H9 (cell line): ENCODE measurements at regions not wholly inside any gene's neighbourhood (a gene's known extent, or its start where the extent isn't known, plus 50 kb on each side); places are given as distances from the start of the nearest gene placed in this dataset.

Experiments
- DNase-seq: peaks from one replicate; pipeline ENCODE4 v3.0.0-alpha.2; 2017
- H2AFZ ChIP-seq: one replicate; pipeline ENCODE4 v1.6.1; 2013; ENCODE audit warnings: mild to moderate bottlenecking, low read length, control low read depth, moderate library complexity
- H2AK5ac ChIP-seq: 2 replicates; pipeline ENCODE4 v1.6.1; 2013; ENCODE audit warnings: low read length, control low read depth, mixed read lengths; ENCODE audit not compliant: insufficient read length
- H2BK120ac ChIP-seq: one replicate; pipeline ENCODE4 v1.6.1; 2013; ENCODE audit warnings: low read depth, mild to moderate bottlenecking, low read length, control low read depth, inconsistent platforms; ENCODE audit not compliant: poor library complexity, severe bottlenecking
- H2BK12ac ChIP-seq: 2 replicates; pipeline ENCODE4 v1.6.1; 2013; ENCODE audit warnings: low read length, control low read depth, mixed read lengths, low read depth; ENCODE audit not compliant: insufficient read length
- H2BK15ac ChIP-seq: 2 replicates; pipeline ENCODE4 v1.6.1; 2013; ENCODE audit warnings: low read depth, low read length, control low read depth
- H2BK20ac ChIP-seq: one replicate; pipeline ENCODE4 v1.6.1; 2013; ENCODE audit warnings: low read depth, mild to moderate bottlenecking, low read length, control low read depth, inconsistent platforms; ENCODE audit not compliant: poor library complexity, severe bottlenecking
- H2BK5ac ChIP-seq: 2 replicates; pipeline ENCODE4 v1.6.1; 2013; ENCODE audit warnings: low read length, control low read depth, mixed read lengths; ENCODE audit not compliant: insufficient read length
- H3K14ac ChIP-seq: 2 replicates; pipeline ENCODE4 v1.6.1; 2013; ENCODE audit warnings: low read length, control low read depth; ENCODE audit not compliant: insufficient read depth
- H3K18ac ChIP-seq: 2 replicates; pipeline ENCODE4 v1.6.1; 2013; ENCODE audit warnings: low read depth, mild to moderate bottlenecking, mixed read lengths, low read length, control low read depth; ENCODE audit not compliant: insufficient read length
- H3K23ac ChIP-seq: 2 replicates; pipeline ENCODE4 v1.6.1; 2013; ENCODE audit warnings: low read length, control low read depth, mixed read lengths, low read depth; ENCODE audit not compliant: insufficient read length
- H3K23me2 ChIP-seq: 2 replicates; pipeline ENCODE4 v1.6.1; 2013; ENCODE audit warnings: low read depth, mild to moderate bottlenecking, mixed read lengths, low read length, control low read depth; ENCODE audit not compliant: insufficient read length, poor library complexity, severe bottlenecking
- H3K27ac ChIP-seq: 2 replicates; pipeline ENCODE4 v1.5.1; 2013; ENCODE audit warnings: low read length, control low read depth, mixed read lengths, low read depth; ENCODE audit not compliant: insufficient read length
- H3K27me3 ChIP-seq: 2 replicates; pipeline ENCODE4 v1.6.1; 2013; ENCODE audit warnings: low read length, control low read depth, inconsistent platforms; ENCODE audit not compliant: insufficient read depth
- H3K4ac ChIP-seq: 2 replicates; pipeline ENCODE4 v1.6.1; 2013; ENCODE audit warnings: low read depth, mild to moderate bottlenecking, control low read depth, inconsistent platforms, low read length, moderate library complexity
- H3K4me1 ChIP-seq: 2 replicates; pipeline ENCODE4 v1.6.1; 2013; ENCODE audit warnings: low read length, control low read depth, inconsistent platforms; ENCODE audit not compliant: insufficient read depth
- H3K4me2 ChIP-seq: 2 replicates; pipeline ENCODE4 v1.6.1; 2013; ENCODE audit warnings: low read length, control low read depth, mixed read lengths; ENCODE audit not compliant: insufficient read length, insufficient read depth
- H3K56ac ChIP-seq: 2 replicates; pipeline ENCODE4 v1.6.1; 2013; ENCODE audit warnings: low read depth, mild to moderate bottlenecking, mixed read lengths, low read length, control low read depth; ENCODE audit not compliant: insufficient read length
- H3K79me1 ChIP-seq: 2 replicates; pipeline ENCODE4 v1.6.1; 2013; ENCODE audit warnings: low read depth, mild to moderate bottlenecking, moderate library complexity, low read length, control low read depth, inconsistent platforms; ENCODE audit not compliant: insufficient read depth, poor library complexity, severe bottlenecking
- H3K79me2 ChIP-seq: 2 replicates; pipeline ENCODE4 v1.6.1; 2013; ENCODE audit warnings: low read length, control low read depth, inconsistent platforms; ENCODE audit not compliant: insufficient read depth
- H3K9ac ChIP-seq: 2 replicates; pipeline ENCODE4 v1.6.1; 2013; ENCODE audit warnings: low read length, control low read depth, mixed read lengths; ENCODE audit not compliant: insufficient read length; ENCODE audit errors: extremely low read depth
- H3K9me3 ChIP-seq: one replicate; pipeline ENCODE4 v1.6.1; 2013; ENCODE audit warnings: low read depth, low read length, inconsistent platforms; ENCODE audit not compliant: control insufficient read depth
- H3T11ph ChIP-seq: one replicate; pipeline ENCODE4 v1.6.1; 2013; ENCODE audit warnings: mild to moderate bottlenecking, low read length, control low read depth, inconsistent platforms
- H4K20me1 ChIP-seq: one replicate; pipeline ENCODE4 v1.6.1; 2013; ENCODE audit not compliant: control insufficient read depth, insufficient read length, insufficient read depth
- H4K5ac ChIP-seq: 2 replicates; pipeline ENCODE4 v1.6.1; 2013; ENCODE audit warnings: low read depth, mild to moderate bottlenecking, mixed read lengths, low read length, control low read depth; ENCODE audit not compliant: insufficient read length
- H4K8ac ChIP-seq: replicated peaks from 2 replicates; pipeline ENCODE4 v1.6.1; 2013; ENCODE audit warnings: low read length, control low read depth, mixed read lengths, low read depth; ENCODE audit not compliant: insufficient read length
- H4K91ac ChIP-seq: 2 replicates; pipeline ENCODE4 v1.6.1; 2013; ENCODE audit warnings: low read depth, mild to moderate bottlenecking, moderate library complexity, mixed read lengths, low read length, control low read depth; ENCODE audit not compliant: insufficient read length
- H3K27ac Mint-ChIP-seq, 3 experiments: 2 replicates in 2 of 3; 3 replicates in 1 of 3; pipeline ENCODE4 v1.8.0; 2020 to 2021; ENCODE audit warnings: mixed read lengths in 3 of 3, mild to moderate bottlenecking in 1 of 3, moderate library complexity in 1 of 3
- H3K27me3 Mint-ChIP-seq: 2 replicates; pipeline ENCODE4 v1.8.0; 2021; ENCODE audit warnings: low read depth, mild to moderate bottlenecking, moderate library complexity, mixed read lengths
- H3K36me3 Mint-ChIP-seq, 3 experiments: 2 replicates in 2 of 3; 3 replicates in 1 of 3; pipeline ENCODE4 v1.8.0; 2020 to 2021; ENCODE audit warnings: low read depth in 3 of 3, mixed read lengths in 3 of 3; ENCODE audit not compliant: insufficient read depth in 1 of 3
- H3K4me1 Mint-ChIP-seq, 2 experiments: 2 replicates each; pipeline ENCODE4 v1.8.0; 2020; ENCODE audit warnings: mixed read lengths in 2 of 2
- H3K4me3 Mint-ChIP-seq, 2 experiments: 2 replicates in 1 of 2; 3 replicates in 1 of 2; pipeline ENCODE4 v1.8.0; 2020 to 2021; ENCODE audit warnings: mild to moderate bottlenecking in 2 of 2, mixed read lengths in 2 of 2, moderate library complexity in 1 of 2
- H3K9me3 Mint-ChIP-seq, 2 experiments: 2 replicates in 1 of 2; 3 replicates in 1 of 2; pipeline ENCODE4 v1.8.0; 2020; ENCODE audit warnings: mild to moderate bottlenecking in 2 of 2, mixed read lengths in 2 of 2, moderate library complexity in 1 of 2
- CTCF ChIP-seq: fragments of 200-600 bp; sonication (generic); conservative IDR thresholded peaks from 3 replicates; pipeline ENCODE4 v1.8.0; 2021; ENCODE audit warnings: antibody characterized with exemption, mild to moderate bottlenecking
- WGBS: extraction: QIAGEN DNeasy Blood & Tissue Kit; methylation state at CpG from one replicate; pipeline ENCODE4 v1.1.7; 2013; ENCODE audit warnings: missing lambda C conversion rate, low lambda C conversion rate, mixed read lengths; ENCODE audit not compliant: insufficient read length; ENCODE audit errors: extremely low coverage; 5-methylcytosine and 5-hydroxymethylcytosine counted together

GRCh38 chr18:77822632-77823031 is 573.0 kb downstream of the GALR1 start:
- Histone ChIP-seq H2BK15ac (no peak overlapping the region), H3K4me1 (no peaks in the 10 kb centered on the region), H3K9me3 (no peaks in the 10 kb centered on the region), H3T11ph (no peak overlapping the region), H2AFZ (no peak overlapping the region), H2BK20ac (no peak overlapping the region), H3K27ac (no peak overlapping the region), H3K56ac (no peak overlapping the region), H3K4ac (no peak overlapping the region), H3K14ac (no peak overlapping the region), H4K5ac (no peak overlapping the region), H4K20me1 (no peaks in the 10 kb centered on the region), H3K27me3 (no peaks in the 10 kb centered on the region), H2BK12ac (no peak overlapping the region), H3K23ac (no peak overlapping the region), H3K9ac (no peak overlapping the region), H4K8ac (no peak overlapping the region), H2BK120ac (no peak overlapping the region), H4K91ac (no peak overlapping the region), H3K79me1 (no peaks in the 10 kb centered on the region), H2BK5ac (no peak overlapping the region), H3K18ac (no peak overlapping the region), H3K79me2 (no peaks in the 10 kb centered on the region), H3K4me2 (no peak overlapping the region), H2AK5ac (no peak overlapping the region), H3K23me2 (no peaks in the 10 kb centered on the region)
- peaks cover 0 to 6% (median 4%) of the 10 kb centered on the region in 3 experiments; a peak in 5 of 7 replicates for H3K36me3 Mint-ChIP-seq
- no CpG with 5 or more reads among the region's 12 CpGs for WGBS
- peaks cover 2 to 3% of the 10 kb centered on the region in 2 experiments; a peak in 2 of 4 replicates for H3K4me1 Mint-ChIP-seq
- DNase-seq: no peak
- H3K4me3 Mint-ChIP-seq: no peak overlapping the region
- H3K27ac Mint-ChIP-seq: 0 out of 7 replicates have a peak overlapping the region, but pooled peaks of 1 of the 3 experiments have one; percentile 28
- H3K27me3 Mint-ChIP-seq: no peaks in the 10 kb centered on the region; the same call in 1 of the 2 replicates
- no peak for TF ChIP-seq CTCF
- peaks cover 3 to 4% of the 10 kb centered on the region in 2 experiments; a peak in 4 of 5 replicates for H3K9me3 Mint-ChIP-seq
